ENCODE measurements at regions not wholly inside any gene's neighbourhood (a gene's known extent, or its start where the extent isn't known, plus 50 kb on each side); places are given as distances from the start of the nearest gene placed in this dataset.

DNA sequence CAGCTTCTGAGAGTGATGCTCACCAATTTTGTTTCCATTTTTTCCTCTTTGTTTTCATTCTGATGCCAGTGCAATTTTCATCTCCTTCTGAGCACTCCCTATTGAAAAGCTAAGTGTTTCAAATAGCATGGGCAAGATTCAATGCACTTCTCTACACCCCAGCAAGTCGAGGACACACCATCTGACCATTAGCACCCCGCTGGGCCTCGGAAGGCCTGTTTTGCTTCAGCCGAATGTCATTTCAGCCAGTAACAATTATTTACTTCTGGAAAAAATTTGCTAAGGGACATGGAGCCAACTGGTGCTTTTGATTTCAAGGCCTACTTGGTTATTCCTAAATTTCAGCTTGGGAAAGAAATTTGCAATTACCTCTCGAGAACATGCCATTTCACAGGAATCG lies 392.4 kb downstream of the RNF144A start:
- H3K79me2 ChIP-seq (ENCODE audit: insufficient read depth, low read length) = no peaks in the 10 kb centered on the region
- H3K4me1 ChIP-seq (ENCODE audit: control insufficient read depth in 1 of 2, insufficient read depth in 2 of 2, low read length in 2 of 2) = no peaks in the 10 kb centered on the region
- TF ChIP-seq, protein P1, sequence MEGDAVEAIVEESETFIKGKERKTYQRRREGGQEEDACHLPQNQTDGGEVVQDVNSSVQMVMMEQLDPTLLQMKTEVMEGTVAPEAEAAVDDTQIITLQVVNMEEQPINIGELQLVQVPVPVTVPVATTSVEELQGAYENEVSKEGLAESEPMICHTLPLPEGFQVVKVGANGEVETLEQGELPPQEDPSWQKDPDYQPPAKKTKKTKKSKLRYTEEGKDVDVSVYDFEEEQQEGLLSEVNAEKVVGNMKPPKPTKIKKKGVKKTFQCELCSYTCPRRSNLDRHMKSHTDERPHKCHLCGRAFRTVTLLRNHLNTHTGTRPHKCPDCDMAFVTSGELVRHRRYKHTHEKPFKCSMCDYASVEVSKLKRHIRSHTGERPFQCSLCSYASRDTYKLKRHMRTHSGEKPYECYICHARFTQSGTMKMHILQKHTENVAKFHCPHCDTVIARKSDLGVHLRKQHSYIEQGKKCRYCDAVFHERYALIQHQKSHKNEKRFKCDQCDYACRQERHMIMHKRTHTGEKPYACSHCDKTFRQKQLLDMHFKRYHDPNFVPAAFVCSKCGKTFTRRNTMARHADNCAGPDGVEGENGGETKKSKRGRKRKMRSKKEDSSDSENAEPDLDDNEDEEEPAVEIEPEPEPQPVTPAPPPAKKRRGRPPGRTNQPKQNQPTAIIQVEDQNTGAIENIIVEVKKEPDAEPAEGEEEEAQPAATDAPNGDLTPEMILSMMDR (IDR thresholded peaks at IDR 0.05) = no peak
- no peak overlapping the region for H2AFZ ChIP-seq (ENCODE audit: insufficient read depth, low read depth, low read length, poor library complexity, severe bottlenecking)
- no peak overlapping the region for H3K27ac ChIP-seq (ENCODE audit: low read depth in 1 of 2, low read length in 2 of 2)
- no peaks in the 10 kb centered on the region for H3K27me3 Mint-ChIP-seq (ENCODE audit: low read depth in 3 of 3)
- peaks cover 2% of the 10 kb centered on the region for H3K4me1 Mint-ChIP-seq
- no peak overlapping the region for H3K4me3 Mint-ChIP-seq
- intact Hi-C loops (cut with micrococcal nuclease) = no loop called here
- no peak overlapping the region for H3K27ac Mint-ChIP-seq
- no peaks in the 10 kb centered on the region for H4K20me1 ChIP-seq (ENCODE audit: insufficient read depth, low read length)
- no peak overlapping the region for H3K4me2 ChIP-seq (replicated peaks; ENCODE audit: extremely low read depth, low read length, poor library complexity, severe bottlenecking)
- H3K27me3 ChIP-seq (ENCODE audit: control insufficient read depth in 2 of 2, insufficient read depth in 2 of 2, low read length in 2 of 2) = no peaks in the 10 kb centered on the region
- H3K9me3 ChIP-seq (replicated peaks in 1 of 2; ENCODE audit: control insufficient read depth in 1 of 2, insufficient read depth in 1 of 2, low read length in 2 of 2) = no peaks in the 10 kb centered on the region
- no peak for DNase-seq
- no peaks in the 10 kb centered on the region for H3K36me3 Mint-ChIP-seq
- H3K9ac ChIP-seq (ENCODE audit: insufficient read depth, low read length, poor library complexity, severe bottlenecking) = no peak overlapping the region
- H3K9me3 Mint-ChIP-seq = peaks cover 0 to 2% (median 0%) of the 10 kb centered on the region in 7 donors
- WGBS (ENCODE audit: insufficient coverage) = 96% methylated on average over 4 of the region's 6 CpGs
- H3K4me3 ChIP-seq (replicated peaks in 1 of 3; ENCODE audit: low read depth in 2 of 3, low read length in 3 of 3) = no peak overlapping the region
- no peaks in the 10 kb centered on the region for H3K36me3 ChIP-seq (replicated peaks in 1 of 2; ENCODE audit: control insufficient read depth in 1 of 2, insufficient read depth in 2 of 2, low read length in 2 of 2)

DNA sequence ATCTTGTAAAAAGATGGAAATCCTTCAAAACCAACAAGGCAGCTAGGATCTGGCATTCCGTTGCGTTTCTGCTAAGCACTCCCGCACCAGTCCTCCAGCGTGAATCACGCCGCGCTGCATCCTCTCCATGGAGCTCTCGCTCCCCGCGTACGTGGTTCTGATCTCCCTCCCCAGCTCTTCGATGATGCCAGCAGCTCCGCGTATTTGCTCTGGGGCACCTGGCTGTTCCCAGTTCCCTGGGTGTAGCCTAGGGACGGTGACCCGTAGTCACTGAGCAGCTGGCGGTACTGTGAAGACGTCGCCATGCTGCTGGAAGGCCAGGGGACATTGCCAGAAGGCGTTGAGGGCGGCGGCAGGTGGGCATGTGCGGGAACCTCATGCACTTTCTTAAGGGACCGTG lies 407.5 kb downstream of the RNF144A start:
- Histone ChIP-seq H3K4me3 (replicated peaks in 1 of 3; ENCODE audit: low read depth in 2 of 3, low read length in 3 of 3) (no peak overlapping the region), H3K4me2 (replicated peaks; ENCODE audit: extremely low read depth, low read length, poor library complexity, severe bottlenecking) (no peak overlapping the region), H3K4me1 (ENCODE audit: control insufficient read depth in 1 of 2, insufficient read depth in 2 of 2, low read length in 2 of 2) (no peaks in the 10 kb centered on the region), H3K79me2 (ENCODE audit: insufficient read depth, low read length) (no peaks in the 10 kb centered on the region), H3K27ac (ENCODE audit: low read depth in 1 of 2, low read length in 2 of 2) (no peak overlapping the region), H3K9me3 (replicated peaks in 1 of 2; ENCODE audit: control insufficient read depth in 1 of 2, insufficient read depth in 1 of 2, low read length in 2 of 2) (no peaks in the 10 kb centered on the region), H3K27me3 (ENCODE audit: control insufficient read depth in 2 of 2, insufficient read depth in 2 of 2, low read length in 2 of 2) (no peaks in the 10 kb centered on the region), H4K20me1 (ENCODE audit: insufficient read depth, low read length) (no peaks in the 10 kb centered on the region), H3K9ac (ENCODE audit: insufficient read depth, low read length, poor library complexity, severe bottlenecking) (no peak overlapping the region), H3K36me3 (replicated peaks in 1 of 2; ENCODE audit: control insufficient read depth in 1 of 2, insufficient read depth in 2 of 2, low read length in 2 of 2) (no peaks in the 10 kb centered on the region), H2AFZ (ENCODE audit: insufficient read depth, low read depth, low read length, poor library complexity, severe bottlenecking) (no peak overlapping the region)
- H3K27me3 Mint-ChIP-seq (ENCODE audit: low read depth in 3 of 3) = peaks cover 0 to 6% (median 0%) of the 10 kb centered on the region in 3 donors
- no peak overlapping the region for H3K27ac Mint-ChIP-seq
- no peak for DNase-seq
- no peaks in the 10 kb centered on the region for H3K4me1 Mint-ChIP-seq
- TF ChIP-seq, protein P1 (IDR thresholded peaks at IDR 0.05) = no peak
- WGBS (ENCODE audit: insufficient coverage) = 87% methylated on average over 24 of the region's 24 CpGs
- H3K9me3 Mint-ChIP-seq = peaks cover 0 to 3% (median 0%) of the 10 kb centered on the region in 7 donors
- H3K36me3 Mint-ChIP-seq = no peaks in the 10 kb centered on the region
- no peak overlapping the region for H3K4me3 Mint-ChIP-seq
- intact Hi-C loops (cut with micrococcal nuclease) = no loop called here

Measured in CD14-positive monocyte (primary cell).